GM12878 (cell line): ENCODE measurements at regions not wholly inside any gene's neighbourhood (a gene's known extent, or its start where the extent isn't known, plus 50 kb on each side); places are given as distances from the start of the nearest gene placed in this dataset.

Experiments used
- ATAC-seq: fragments of 200-7000 bp; cut with Tn5 transposase; 3 replicates; pipeline ENCODE4 v1.9.1; 2020; ENCODE audit warnings: mild to moderate bottlenecking, moderate library complexity
- BruUV-seq: library from RNA; stranded (reverse); fragments of 400-500 nt; replicated peaks from 2 replicates; lab custom pipeline; 2021; lab: Mats Ljungman, UMichigan
- CTCF ChIA-PET: fragments of 300-600 bp; sonication (Branson Sonifier 250); formaldehyde crosslinking; extraction: SDS; loops from one replicate; lab custom pipeline; 2021; ENCODE audit warnings: inconsistent platforms; lab: Yijun Ruan, JAX
- POLR2A ChIA-PET: fragments of 350-600 bp; formaldehyde crosslinking; extraction: SDS; loops from one replicate; lab custom pipeline; 2021; ENCODE audit warnings: inconsistent platforms; lab: Charles Lee
- RAD21 ChIA-PET: fragments of 300-600 bp; sonication (Branson Sonifier 250); formaldehyde crosslinking; loops from one replicate; lab custom pipeline; 2023; ENCODE audit warnings: antibody characterized with exemption; ENCODE audit not compliant: unreplicated experiment; lab: Charles Lee
- SMC1A ChIA-PET: fragments of 300-600 bp; sonication (Branson Sonifier 250); formaldehyde crosslinking; loops from one replicate; lab custom pipeline; 2023; ENCODE audit not compliant: unreplicated experiment, uncharacterized antibody; lab: Charles Lee
- DNase-seq: peaks from one replicate; pipeline ENCODE4 v3.0.0-alpha.2; 2011; ENCODE audit warnings: low read depth, low spot score
- FAIRE-seq: peaks from 3 replicates; lab custom pipeline; 2011; peaks lifted over from hg19 to GRCh38; lab: Jason Lieb, UNC
- H2AFZ ChIP-seq: 2 replicates; pipeline ENCODE4 v1.6.0; 2011; ENCODE audit warnings: low read depth, low read length, control low read depth; ENCODE audit not compliant: control insufficient read depth
- H3K27ac ChIP-seq: 2 replicates; pipeline ENCODE4 v1.5.1; 2011; ENCODE audit warnings: control low read depth; ENCODE audit not compliant: control insufficient read depth, insufficient read depth
- H3K27me3 ChIP-seq, 2 experiments: replicated peaks in 1 of 2; 2 replicates each; pipeline versions ENCODE4 v1.6.0 to v1.6.1; 2011; ENCODE audit warnings: low read length in 1 of 2; ENCODE audit not compliant: control insufficient read depth in 2 of 2, insufficient read depth in 2 of 2
- H3K36me3 ChIP-seq, 2 experiments: 2 replicates each; pipeline ENCODE4 v1.5.1; 2011; ENCODE audit warnings: low read length in 1 of 2; ENCODE audit not compliant: control insufficient read depth in 2 of 2, insufficient read depth in 2 of 2
- H3K4me1 ChIP-seq: 2 replicates; pipeline ENCODE4 v1.6.1; 2011; ENCODE audit warnings: mild to moderate bottlenecking, low read length, moderate library complexity, mixed read lengths; ENCODE audit not compliant: control insufficient read depth, insufficient read depth
- H3K4me2 ChIP-seq: 2 replicates; pipeline ENCODE4 v1.6.0; 2011; ENCODE audit warnings: control low read depth; ENCODE audit not compliant: control insufficient read depth, insufficient read depth
- H3K4me3 ChIP-seq: fragments of 200-600 bp; sonication (generic); 2 replicates; pipeline ENCODE4 v1.5.1; 2016
- H3K79me2 ChIP-seq: 2 replicates; pipeline ENCODE4 v1.6.0; 2011; ENCODE audit warnings: low read length; ENCODE audit not compliant: control insufficient read depth, insufficient read depth
- H3K9ac ChIP-seq: 2 replicates; pipeline ENCODE4 v1.8.0; 2011; ENCODE audit warnings: low read length, control low read depth, mixed read lengths; ENCODE audit not compliant: control insufficient read depth, insufficient read depth
- H3K9me3 ChIP-seq: replicated peaks from 3 replicates; pipeline ENCODE4 v1.5.1; 2011; ENCODE audit warnings: mild to moderate bottlenecking, low read length; ENCODE audit not compliant: control insufficient read depth, insufficient read depth
- H4K20me1 ChIP-seq: 2 replicates; pipeline ENCODE4 v1.6.0; 2011; ENCODE audit not compliant: control insufficient read depth, insufficient read depth
- BMI1 ChIP-seq: fragments of 450-650 bp; IDR thresholded peaks from 2 replicates; pipeline ENCODE4 v1.6.1; 2016; ENCODE audit warnings: mild to moderate bottlenecking, moderate library complexity, borderline replicate concordance
- CHD1 ChIP-seq: IDR thresholded peaks from 2 replicates; pipeline ENCODE4 v1.6.1; 2012; ENCODE audit warnings: low read depth, low read length, improper control_type of control experiment
- HDGF ChIP-seq: fragments of 450-650 bp; IDR thresholded peaks from 2 replicates; pipeline ENCODE4 v1.6.1; 2016; ENCODE audit warnings: antibody characterized with exemption
- KAT2A ChIP-seq: conservative IDR thresholded peaks from 2 replicates; pipeline ENCODE4 v1.6.1; 2011; ENCODE audit warnings: low read depth, low read length; ENCODE audit not compliant: control insufficient read depth
- MTA3 ChIP-seq: IDR thresholded peaks from 2 replicates; pipeline ENCODE4 v1.6.1; 2012; ENCODE audit warnings: low read length, inconsistent platforms, borderline replicate concordance
- MXI1 ChIP-seq: fragments of 150-350 bp; IDR thresholded peaks from 2 replicates; pipeline ENCODE4 v1.6.1; 2011; ENCODE audit warnings: low read depth, mild to moderate bottlenecking, inconsistent platforms, low read length, improper control_type of control experiment
- PBX3 ChIP-seq: IDR thresholded peaks from 2 replicates; pipeline ENCODE4 v1.6.1; 2011; ENCODE audit warnings: mild to moderate bottlenecking, low read depth, low read length, moderate library complexity; ENCODE audit not compliant: insufficient replicate concordance
- PRDM15 ChIP-seq: fragments of 450-650 bp; formaldehyde crosslinking; IDR thresholded peaks from 2 replicates; pipeline ENCODE4 v1.4.0; 2020; ENCODE audit warnings: mild to moderate bottlenecking, moderate library complexity
- RAD21 ChIP-seq: IDR thresholded peaks from 2 replicates; pipeline ENCODE4 v1.6.1; 2011; ENCODE audit warnings: mild to moderate bottlenecking, low read depth, low read length, moderate library complexity; ENCODE audit not compliant: insufficient read depth
- RAD51 ChIP-seq: fragments of 450-650 bp; IDR thresholded peaks from 2 replicates; pipeline ENCODE4 v1.6.1; 2016; ENCODE audit warnings: moderate library complexity, mild to moderate bottlenecking, inconsistent platforms
- SIN3A ChIP-seq: IDR thresholded peaks from 2 replicates; pipeline ENCODE4 v1.6.1; 2012; ENCODE audit warnings: low read depth, low read length, improper control_type of control experiment
- SMARCA5 ChIP-seq: fragments of 450-650 bp; IDR thresholded peaks from 2 replicates; pipeline ENCODE4 v1.6.1; 2017; ENCODE audit warnings: mild to moderate bottlenecking
- STAT3 ChIP-seq: IDR thresholded peaks from 2 replicates; pipeline ENCODE4 v1.6.1; 2011; ENCODE audit warnings: low read depth, low read length, improper control_type of control experiment
- TAF1 ChIP-seq: IDR thresholded peaks from 2 replicates; pipeline ENCODE4 v1.6.1; 2011; ENCODE audit warnings: mild to moderate bottlenecking, low read depth, low read length, borderline replicate concordance
- USF1 ChIP-seq: IDR thresholded peaks from 2 replicates; pipeline ENCODE4 v1.6.1; 2011; ENCODE audit warnings: borderline replicate concordance, low read depth, mild to moderate bottlenecking, moderate library complexity, mixed read lengths, low read length; ENCODE audit not compliant: insufficient read depth; ENCODE audit errors: extremely low read length
- ZZZ3 ChIP-seq: IDR thresholded peaks from 2 replicates; pipeline ENCODE4 v1.6.1; 2011; ENCODE audit warnings: low read depth; ENCODE audit not compliant: control insufficient read depth, insufficient read length
- in situ Hi-C: fragments of 300-500 bp; cut with MboI; formaldehyde crosslinking; loops from 9 replicates; pipeline ENCODE4 v1.14.3; 2018; ENCODE audit warnings: mixed read lengths
- intact Hi-C: fragments of 100-400 bp; cut with micrococcal nuclease; formaldehyde crosslinking; loops from one replicate; pipeline ENCODE4 v1.14.2; 2022; ENCODE audit not compliant: unreplicated experiment

GRCh38 chr14:38113546-38113945 is 94.2 kb upstream of the SSTR1 start (continued):
- TF ChIP-seq PRDM15 (CRISPR knock-in tag): no peak
- no peak for TF ChIP-seq MXI1
- no peak for TF ChIP-seq MTA3
- no peak for TF ChIP-seq RAD21
- TF ChIP-seq, all 136 proteins: peak for 0

GRCh38 chr14:38116895-38117294 is 90.8 kb upstream of the SSTR1 start:
- POLR2A ChIA-PET: no interaction called here
- CTCF ChIA-PET: no interaction called here
- TF ChIP-seq RAD51 (no peak), SMARCA5 (no peak), STAT3 (no peak), PBX3 (no peak), SIN3A (no peak), HDGF (no peak), BMI1 (no peak), KAT2A (no peak), USF1 (no peak), TAF1 (no peak), CHD1 (no peak), ZZZ3 (no peak)
- BruUV-seq: no TSS peak
- Histone ChIP-seq H3K27ac (no peak overlapping the region), H3K4me1 (no peaks in the 10 kb centered on the region), H3K9me3 (no peaks in the 10 kb centered on the region), H3K4me2 (no peak overlapping the region), H3K79me2 (no peaks in the 10 kb centered on the region), H4K20me1 (no peaks in the 10 kb centered on the region), H3K27me3 (no peaks in the 10 kb centered on the region), H3K4me3 (no peak overlapping the region), H3K9ac (no peak overlapping the region), H3K36me3 (no peaks in the 10 kb centered on the region), H2AFZ (no peak overlapping the region)
- no peak for ATAC-seq
- RAD21 ChIA-PET: no interaction called here
- no peak for FAIRE-seq
- SMC1A ChIA-PET: no interaction called here
- intact Hi-C loops (no loop called here), in situ Hi-C loops (no loop called here)
- DNase-seq: no peak
